SU-DHL-6 (cell line): ENCODE measurements at regions not wholly inside any gene's neighbourhood (a gene's known extent, or its start where the extent isn't known, plus 50 kb on each side); places are given as distances from the start of the nearest gene placed in this dataset.

Experiments
- EZH2phosphoT487 ChIP-seq: fragments of 200-600 bp; sonication (generic), shearing (Covaris generic); conservative IDR thresholded peaks from 2 replicates; pipeline ENCODE4 v1.6.1; 2018; ENCODE audit warnings: mild to moderate bottlenecking, antibody characterized with exemption, low read length, moderate library complexity, mixed read lengths
- TF ChIP-seq, protein P1 (sequence below): fragments of 200-600 bp; sonication (generic); IDR thresholded peaks from one replicate; pipeline ENCODE4 v1.5.1; 2017; ENCODE audit warnings: antibody characterized with exemption, mild to moderate bottlenecking, low read length, moderate library complexity; ENCODE audit not compliant: insufficient read depth, poor library complexity, severe bottlenecking

DNA sequence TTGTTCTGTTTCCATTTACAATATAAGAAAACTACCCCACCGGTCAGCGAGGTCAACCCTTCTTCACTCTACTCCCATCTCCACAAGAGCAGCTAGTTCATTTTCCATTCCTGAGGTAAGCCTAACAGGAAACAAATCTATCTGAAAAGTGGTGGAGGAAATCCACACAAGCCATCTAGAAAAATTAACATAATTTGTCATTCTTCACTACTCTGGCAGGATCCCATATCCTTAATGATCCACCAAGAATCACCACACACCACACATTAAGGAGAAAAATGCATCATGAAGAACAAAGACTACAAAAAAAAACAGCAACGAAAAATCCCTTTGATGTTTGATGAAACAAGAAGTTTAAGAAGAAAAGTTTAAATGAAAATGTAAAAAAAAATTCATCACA, 1771.0 kb downstream of the EFNA5 start:
- TF ChIP-seq, protein P1, sequence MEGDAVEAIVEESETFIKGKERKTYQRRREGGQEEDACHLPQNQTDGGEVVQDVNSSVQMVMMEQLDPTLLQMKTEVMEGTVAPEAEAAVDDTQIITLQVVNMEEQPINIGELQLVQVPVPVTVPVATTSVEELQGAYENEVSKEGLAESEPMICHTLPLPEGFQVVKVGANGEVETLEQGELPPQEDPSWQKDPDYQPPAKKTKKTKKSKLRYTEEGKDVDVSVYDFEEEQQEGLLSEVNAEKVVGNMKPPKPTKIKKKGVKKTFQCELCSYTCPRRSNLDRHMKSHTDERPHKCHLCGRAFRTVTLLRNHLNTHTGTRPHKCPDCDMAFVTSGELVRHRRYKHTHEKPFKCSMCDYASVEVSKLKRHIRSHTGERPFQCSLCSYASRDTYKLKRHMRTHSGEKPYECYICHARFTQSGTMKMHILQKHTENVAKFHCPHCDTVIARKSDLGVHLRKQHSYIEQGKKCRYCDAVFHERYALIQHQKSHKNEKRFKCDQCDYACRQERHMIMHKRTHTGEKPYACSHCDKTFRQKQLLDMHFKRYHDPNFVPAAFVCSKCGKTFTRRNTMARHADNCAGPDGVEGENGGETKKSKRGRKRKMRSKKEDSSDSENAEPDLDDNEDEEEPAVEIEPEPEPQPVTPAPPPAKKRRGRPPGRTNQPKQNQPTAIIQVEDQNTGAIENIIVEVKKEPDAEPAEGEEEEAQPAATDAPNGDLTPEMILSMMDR = no peak
- TF ChIP-seq EZH2phosphoT487 = no peak
